H1 (cell line): ENCODE measurements at regions not wholly inside any gene's neighbourhood (a gene's known extent, or its start where the extent isn't known, plus 50 kb on each side); places are given as distances from the start of the nearest gene placed in this dataset.

Experiments
- CTCF ChIA-PET: fragments of 300-600 bp; sonication (Branson Sonifier 250); formaldehyde crosslinking; loops from one replicate; lab custom pipeline; 2021; ENCODE audit not compliant: partially characterized antibody; lab: Charles Lee
- POLR2A ChIA-PET: fragments of 300-600 bp; sonication (Branson Sonifier 250); formaldehyde crosslinking; loops from one replicate; lab custom pipeline; 2021; ENCODE audit warnings: inconsistent platforms; ENCODE audit not compliant: partially characterized antibody; lab: Charles Lee
- DNase-seq, 2 experiments: peaks; one replicate each; pipeline versions ENCODE4 v3.0.0 to v3.0.0-alpha.2; 2010 to 2022; ENCODE audit warnings: low spot score in 2 of 2, low read depth in 1 of 2, mixed read lengths in 1 of 2
- FAIRE-seq: peaks from 2 replicates; lab custom pipeline; 2011; peaks lifted over from hg19 to GRCh38; lab: Jason Lieb, UNC
- H2AFZ ChIP-seq: 2 replicates; pipeline ENCODE4 v1.8.1; 2012; ENCODE audit warnings: low read length, inconsistent platforms
- H2AK5ac ChIP-seq: 2 replicates; pipeline ENCODE4 v1.6.1; 2013; ENCODE audit warnings: low read depth, low read length
- H2BK120ac ChIP-seq: replicated peaks from 2 replicates; pipeline ENCODE3; 2013; ENCODE audit warnings: low read depth, low read length, inconsistent platforms
- H2BK12ac ChIP-seq: 2 replicates; pipeline ENCODE4 v1.6.1; 2013; ENCODE audit warnings: low read depth, low read length
- H2BK15ac ChIP-seq: 2 replicates; pipeline ENCODE4 v1.6.1; 2013; ENCODE audit warnings: low read length
- H2BK20ac ChIP-seq: 2 replicates; pipeline ENCODE4 v1.6.1; 2013; ENCODE audit warnings: low read length
- H2BK5ac ChIP-seq: 2 replicates; pipeline ENCODE4 v1.6.1; 2013; ENCODE audit warnings: low read depth, low read length
- H3K14ac ChIP-seq: 2 replicates; pipeline ENCODE4 v1.6.1; 2013; ENCODE audit warnings: inconsistent platforms; ENCODE audit not compliant: insufficient read length
- H3K18ac ChIP-seq: 2 replicates; pipeline ENCODE4 v1.6.1; 2013; ENCODE audit warnings: low read length; ENCODE audit errors: extremely low read depth
- H3K23ac ChIP-seq: 2 replicates; pipeline ENCODE4 v1.6.1; 2013; ENCODE audit warnings: inconsistent platforms; ENCODE audit not compliant: insufficient read length
- H3K23me2 ChIP-seq: 2 replicates; pipeline ENCODE4 v1.6.1; 2013; ENCODE audit warnings: low read depth, low read length
- H3K27ac ChIP-seq: 2 replicates; pipeline ENCODE4 v1.6.1; 2011; ENCODE audit warnings: low read depth, low read length, inconsistent platforms
- H3K27me3 ChIP-seq, 4 experiments: replicated peaks in 1 of 4; 1 replicate in 1 of 4; 2 replicates in 3 of 4; pipeline versions ENCODE4 v1.6.1 to v1.8.1; 2011 to 2013; ENCODE audit warnings: low read length in 3 of 4, mild to moderate bottlenecking in 3 of 4, inconsistent platforms in 2 of 4, mixed read lengths in 2 of 4, moderate library complexity in 1 of 4; ENCODE audit not compliant: control insufficient read depth in 3 of 4, insufficient read depth in 3 of 4; ENCODE audit errors: extremely low read depth in 1 of 4
- H3K36me3 ChIP-seq, 4 experiments: 2 replicates each; pipeline versions ENCODE4 v1.6.1 to v1.8.1; 2011 to 2013; ENCODE audit warnings: mild to moderate bottlenecking in 4 of 4, low read length in 3 of 4, moderate library complexity in 2 of 4, control low read depth in 1 of 4, inconsistent platforms in 1 of 4; ENCODE audit not compliant: insufficient read depth in 4 of 4, control insufficient read depth in 2 of 4
- H3K4ac ChIP-seq: replicated peaks from 2 replicates; pipeline ENCODE3; 2013; ENCODE audit warnings: low read length, low read depth, mixed read lengths, inconsistent platforms; ENCODE audit not compliant: insufficient read length
- H3K4me1 ChIP-seq, 4 experiments: replicated peaks in 1 of 4; 1 replicate in 1 of 4; 2 replicates in 3 of 4; pipeline versions ENCODE4 v1.6.1 to v1.8.1; 2011 to 2013; ENCODE audit warnings: low read length in 3 of 4, inconsistent platforms in 2 of 4, mixed read lengths in 1 of 4; ENCODE audit not compliant: insufficient read depth in 4 of 4, control insufficient read depth in 3 of 4
- H3K4me2 ChIP-seq, 2 experiments: 2 replicates each; pipeline versions ENCODE4 v1.6.1 to v1.8.1; 2011 to 2013; ENCODE audit warnings: low read depth in 2 of 2, low read length in 2 of 2, control low read depth in 1 of 2, inconsistent platforms in 1 of 2, mild to moderate bottlenecking in 1 of 2; ENCODE audit not compliant: insufficient read depth in 1 of 2
- H3K4me3 ChIP-seq, 4 experiments: fragments of 200-600, 300-600 bp in 1 of 4; sonication (generic), shearing (Covaris generic), sonication (Bioruptor Twin) in 1 of 4; 2 replicates each; pipeline versions ENCODE4 v1.5.1 to v1.8.1; 2011 to 2016; ENCODE audit warnings: low read length in 4 of 4, low read depth in 3 of 4, control low read depth in 2 of 4, inconsistent platforms in 2 of 4, mild to moderate bottlenecking in 2 of 4, mixed read lengths in 1 of 4, moderate library complexity in 1 of 4; ENCODE audit not compliant: insufficient read depth in 2 of 4; ENCODE audit errors: extremely low read depth in 1 of 4
- H3K56ac ChIP-seq: replicated peaks from 2 replicates; pipeline ENCODE3; 2013; ENCODE audit warnings: low read depth, mild to moderate bottlenecking, mixed read lengths, low read length, inconsistent platforms; ENCODE audit not compliant: insufficient read length
- H3K79me1 ChIP-seq: 2 replicates; pipeline ENCODE4 v1.6.1; 2013; ENCODE audit warnings: low read depth, low read length, control low read depth
- H3K79me2 ChIP-seq, 2 experiments: 2 replicates each; pipeline versions ENCODE4 v1.6.1 to v1.8.1; 2012 to 2013; ENCODE audit warnings: low read length in 2 of 2, mild to moderate bottlenecking in 2 of 2, inconsistent platforms in 1 of 2; ENCODE audit not compliant: insufficient read depth in 2 of 2, control insufficient read depth in 1 of 2
- H3K9ac ChIP-seq, 4 experiments: replicated peaks in 1 of 4; 1 replicate in 1 of 4; 2 replicates in 3 of 4; pipeline versions ENCODE4 v1.6.1 to v1.8.1; 2011 to 2013; ENCODE audit warnings: low read depth in 3 of 4, low read length in 3 of 4, control low read depth in 2 of 4, mild to moderate bottlenecking in 2 of 4, moderate library complexity in 2 of 4, inconsistent platforms in 1 of 4; ENCODE audit errors: extremely low read depth in 1 of 4
- H3K9me3 ChIP-seq, 2 experiments: 2 replicates each; pipeline versions ENCODE4 v1.6.1 to v1.8.1; 2012 to 2013; ENCODE audit warnings: mild to moderate bottlenecking in 2 of 2, moderate library complexity in 2 of 2, control low read depth in 1 of 2, inconsistent platforms in 1 of 2, low read depth in 1 of 2, low read length in 1 of 2, mixed read lengths in 1 of 2; ENCODE audit not compliant: insufficient read depth in 2 of 2
- H4K20me1 ChIP-seq, 2 experiments: replicated peaks in 1 of 2; 2 replicates each; pipeline versions ENCODE3 to v1.8.1; 2011 to 2013; ENCODE audit warnings: inconsistent platforms in 2 of 2, low read length in 2 of 2, mild to moderate bottlenecking in 1 of 2; ENCODE audit not compliant: insufficient read depth in 2 of 2, control insufficient read depth in 1 of 2
- H4K5ac ChIP-seq: 2 replicates; pipeline ENCODE4 v1.6.1; 2013; ENCODE audit warnings: low read length, low read depth, mixed read lengths, inconsistent platforms; ENCODE audit not compliant: insufficient read length
- H4K8ac ChIP-seq: 2 replicates; pipeline ENCODE4 v1.8.0; 2013; ENCODE audit warnings: mild to moderate bottlenecking, moderate library complexity, low read length, inconsistent platforms; ENCODE audit not compliant: insufficient read depth; ENCODE audit errors: extremely low read depth
- H4K91ac ChIP-seq: replicated peaks from 2 replicates; pipeline ENCODE3; 2013; ENCODE audit warnings: low read length, mixed read lengths, inconsistent platforms; ENCODE audit not compliant: insufficient read length
- CHD2 ChIP-seq: IDR thresholded peaks from 2 replicates; pipeline ENCODE4 v1.6.1; 2012; ENCODE audit warnings: low read length, improper control_type of control experiment
- GTF2F1 ChIP-seq: IDR thresholded peaks from 2 replicates; pipeline ENCODE4 v1.6.1; 2012; ENCODE audit warnings: low read depth, low read length, improper control_type of control experiment, borderline replicate concordance
- HDAC2 ChIP-seq, 2 experiments: fragments of 300-600 bp in 1 of 2; sonication (generic) in 1 of 2; IDR thresholded peaks; 2 replicates each; pipeline ENCODE4 v1.6.1; 2011 to 2012; ENCODE audit warnings: low read depth in 2 of 2, low read length in 2 of 2, mild to moderate bottlenecking in 2 of 2, moderate library complexity in 2 of 2, borderline replicate concordance in 1 of 2, inconsistent platforms in 1 of 2
- PHF8 ChIP-seq: fragments of 200-600 bp; sonication (generic); conservative IDR thresholded peaks from 2 replicates; pipeline ENCODE4 v1.7.1; 2012; ENCODE audit warnings: low read depth, mild to moderate bottlenecking, inconsistent platforms, low read length, moderate library complexity
- SIRT6 ChIP-seq: IDR thresholded peaks from one replicate; pipeline ENCODE4 v1.7.1; 2012; ENCODE audit warnings: low read length, inconsistent platforms
- SIX5 ChIP-seq: IDR thresholded peaks from 2 replicates; pipeline ENCODE4 v1.6.1; 2011; ENCODE audit warnings: mild to moderate bottlenecking, low read depth, low read length
- WGBS, 2 experiments: shearing (Covaris generic) in 1 of 2; methylation state at CpG; one replicate each; pipeline versions ENCODE4 v1.1.6 to v1.1.7; 2013 to 2015; ENCODE audit warnings: low lambda C conversion rate in 2 of 2, mixed read lengths in 2 of 2, inconsistent platforms in 1 of 2, low coverage in 1 of 2, missing lambda C conversion rate in 1 of 2; ENCODE audit not compliant: insufficient replicate concordance in 2 of 2, insufficient coverage in 1 of 2, insufficient read length in 1 of 2; ENCODE audit errors: extremely low coverage in 1 of 2, missing lambda C conversion rate in 1 of 2; 5-methylcytosine and 5-hydroxymethylcytosine counted together

GRCh38 chr9:109889456-109889855 lies 109.5 kb downstream of the PALM2AKAP2 start:
- WGBS, 2 experiments, result 100% methylated on average over 2 of the region's 2 CpGs; no CpG with 5 or more reads in 1 of the 2 experiments
- no peak overlapping the region for H4K5ac ChIP-seq
- DNase-seq (no peak), FAIRE-seq (no peak)
- no peak overlapping the region for H2AK5ac ChIP-seq
- no peak overlapping the region for H2AFZ ChIP-seq
- TF ChIP-seq GTF2F1 (no peak), CHD2 (no peak), HDAC2 (IDR thresholded peaks at IDR 0.05; ENCODE audit: borderline replicate concordance in 1 of 2, low read depth in 2 of 2, low read length in 2 of 2) (no peak), SIX5 (no peak), PHF8 (no peak), SIRT6 (no peak)
- no peak overlapping the region for H4K8ac ChIP-seq
- H3K4me3 ChIP-seq, result no peak overlapping the region
- H3K4ac ChIP-seq, result no peak overlapping the region
- no peak overlapping the region for H3K14ac ChIP-seq
- H2BK5ac ChIP-seq, result no peak overlapping the region
- no peaks in the 10 kb centered on the region for H3K27me3 ChIP-seq
- H3K18ac ChIP-seq, result no peak overlapping the region
- H3K79me1 ChIP-seq, result no peaks in the 10 kb centered on the region
- H3K27ac ChIP-seq, result no peak overlapping the region
- no peak overlapping the region for H3K23ac ChIP-seq
- no peaks in the 10 kb centered on the region for H3K79me2 ChIP-seq
- ChIA-PET POLR2A (no interaction called here), CTCF (interaction anchor here (1.1 to 1.4 kb wide), 2 partner anchors 14 to 30 kb away, joined by 3 read pairs; no protein-coding TSS in a partner anchor)
- H2BK15ac ChIP-seq, result no peak overlapping the region
- no peaks in the 10 kb centered on the region for H4K20me1 ChIP-seq
- no peak overlapping the region for H3K56ac ChIP-seq
- peaks cover 0 to 3% (median under 1%) of the 10 kb centered on the region in 4 experiments; a peak in 2 of 7 replicates for H3K4me1 ChIP-seq
- H2BK12ac ChIP-seq, result no peak overlapping the region
- no peak overlapping the region for H3K4me2 ChIP-seq
- no peak overlapping the region for H4K91ac ChIP-seq
- H3K23me2 ChIP-seq, result no peaks in the 10 kb centered on the region
- H3K9me3 ChIP-seq, result no peaks in the 10 kb centered on the region
- H2BK120ac ChIP-seq, result no peak overlapping the region
- no peaks in the 10 kb centered on the region for H3K36me3 ChIP-seq
- H2BK20ac ChIP-seq, result no peak overlapping the region
- no peak overlapping the region for H3K9ac ChIP-seq
